ENCODE measurements at regions not wholly inside any gene's neighbourhood (a gene's known extent, or its start where the extent isn't known, plus 50 kb on each side); places are given as distances from the start of the nearest gene placed in this dataset.

GRCh38 chr2:53463806-53464726 lies 303.5 kb upstream of the CHAC2 start:
- H3K27ac ChIP-seq: no peak overlapping the region
- H3K4me3 ChIP-seq: no peak overlapping the region
- H3K9me3 ChIP-seq: no peaks in the 10 kb centered on the region
- POLR2A ChIA-PET: no interaction called here
- FAIRE-seq (no peak), DNase-seq (ENCODE audit: low read depth in 1 of 2, low spot score in 1 of 2) (no peak), ATAC-seq (no peak)
- TF ChIP-seq JUNB (IDR thresholded peaks at IDR 0.05) (no peak), MAFK (IDR thresholded peaks at IDR 0.05; ENCODE audit: partially characterized antibody) (peak; percentile 70)
- 34% methylated on average over 3 of the region's 3 CpGs for WGBS (ENCODE audit: missing lambda C conversion rate)
- no peak overlapping the region for H3K4me2 ChIP-seq
- no peaks in the 10 kb centered on the region for H3K4me1 ChIP-seq
- CTCF ChIA-PET: no interaction called here

GRCh38 chr2:53460937-53461336 lies 306.7 kb upstream of the CHAC2 start:
- Histone ChIP-seq H3K4me3 (no peak overlapping the region), H3K9me3 (no peaks in the 10 kb centered on the region), H3K4me2 (no peak overlapping the region), H3K27ac (no peak overlapping the region), H3K4me1 (no peaks in the 10 kb centered on the region)
- DNase-seq (ENCODE audit: low read depth in 1 of 2, low spot score in 1 of 2) (no peak), ATAC-seq (no peak), FAIRE-seq (no peak)
- ChIA-PET CTCF (interaction anchor here (1.0 kb wide), 1 partner anchor 11 kb away, joined by 4 read pairs; no protein-coding TSS in a partner anchor), POLR2A (no interaction called here)
- WGBS (ENCODE audit: missing lambda C conversion rate): 31% methylated on average over 6 of the region's 6 CpGs
- no peak for TF ChIP-seq HOXB5 (CRISPR knock-in tag; IDR thresholded peaks at IDR 0.05)
- TF ChIP-seq GATA3 (IDR thresholded peaks at IDR 0.05; ENCODE audit: borderline replicate concordance): no peak
- no peak for TF ChIP-seq EHMT2 (IDR thresholded peaks at IDR 0.05; ENCODE audit: low read depth)
- TF ChIP-seq CTCF (IDR thresholded peaks at IDR 0.05): no peak
- no peak for TF ChIP-seq EP300 (IDR thresholded peaks at IDR 0.05)
- no peak for TF ChIP-seq ZFP36 (IDR thresholded peaks at IDR 0.05; ENCODE audit: borderline replicate concordance, partially characterized antibody)
- no peak for TF ChIP-seq HDAC2 (IDR thresholded peaks at IDR 0.05)
- TF ChIP-seq ESRRA (IDR thresholded peaks at IDR 0.05; ENCODE audit: borderline replicate concordance, low read length): no peak
- no peak for TF ChIP-seq CBX8 (IDR thresholded peaks at IDR 0.05)
- no peak for TF ChIP-seq RFX5 (IDR thresholded peaks at IDR 0.05)
- TF ChIP-seq KDM5A (IDR thresholded peaks at IDR 0.05): no peak
- no peak for TF ChIP-seq FOXS1 (CRISPR knock-in tag; IDR thresholded peaks at IDR 0.05)
- TF ChIP-seq HEYL (CRISPR knock-in tag; IDR thresholded peaks at IDR 0.05): no peak
- TF ChIP-seq ZSCAN20 (CRISPR knock-in tag; IDR thresholded peaks at IDR 0.05): no peak

GRCh38 chr2:53460347-53460746 lies 307.3 kb upstream of the CHAC2 start:
- Histone ChIP-seq H3K4me1 (no peaks in the 10 kb centered on the region), H3K27ac (no peak overlapping the region), H3K9me3 (no peaks in the 10 kb centered on the region), H3K4me2 (no peak overlapping the region), H3K4me3 (no peak overlapping the region)
- ATAC-seq: no peak
- no peak for FAIRE-seq
- ChIA-PET CTCF (interaction anchor here (1.0 kb wide), 1 partner anchor 10 kb away, joined by 4 read pairs; no protein-coding TSS in a partner anchor), POLR2A (no interaction called here)
- no peak for DNase-seq (ENCODE audit: low read depth in 1 of 2, low spot score in 1 of 2)
- no peak for TF ChIP-seq NFE2L2 (conservative IDR thresholded peaks at IDR 0.05; ENCODE audit: low read length)
- TF ChIP-seq ELK1 (IDR thresholded peaks at IDR 0.05; ENCODE audit: low read depth, low read length): no peak
- no peak for TF ChIP-seq HOXA7 (CRISPR knock-in tag; IDR thresholded peaks at IDR 0.05)
- no peak for TF ChIP-seq NPAS2 (CRISPR knock-in tag; IDR thresholded peaks at IDR 0.05; ENCODE audit: borderline replicate concordance)
- no peak for TF ChIP-seq HMGXB4 (CRISPR knock-in tag; IDR thresholded peaks at IDR 0.05; ENCODE audit: borderline replicate concordance)
- TF ChIP-seq JUN (IDR thresholded peaks at IDR 0.05): no peak
- TF ChIP-seq ZNF302 (CRISPR knock-in tag; IDR thresholded peaks at IDR 0.05): no peak
- no peak for TF ChIP-seq EHMT2 (IDR thresholded peaks at IDR 0.05; ENCODE audit: low read depth)
- no peak for TF ChIP-seq TP53 (CRISPR knock-in tag; IDR thresholded peaks at IDR 0.05)
- no peak for TF ChIP-seq NR3C1 (IDR thresholded peaks at IDR 0.05)
- TF ChIP-seq HEYL (CRISPR knock-in tag; IDR thresholded peaks at IDR 0.05): no peak
- TF ChIP-seq ZFP36 (IDR thresholded peaks at IDR 0.05; ENCODE audit: borderline replicate concordance, partially characterized antibody): no peak
- no peak for TF ChIP-seq TFCP2L1 (CRISPR knock-in tag; IDR thresholded peaks at IDR 0.05)
- 50% methylated on average over 1 of the region's 1 CpG for WGBS (ENCODE audit: missing lambda C conversion rate)

All from A549 (cell line).